SK-N-MC (cell line): ENCODE measurements at regions not wholly inside any gene's neighbourhood (a gene's known extent, or its start where the extent isn't known, plus 50 kb on each side); places are given as distances from the start of the nearest gene placed in this dataset.
"Not testable (repeated sequence)": the region's sequence is repeated elsewhere in the genome, so short reads cannot be mapped to it uniquely, and the experiment has no call there.

Experiments used
- DNase-seq: peaks from one replicate; pipeline ENCODE4 v3.0.0-alpha.2; 2011; ENCODE audit warnings: low read depth, low spot score
- H3K27ac ChIP-seq: fragments of 200-600 bp; sonication (generic); 2 replicates; pipeline ENCODE4 v1.5.1; 2016; ENCODE audit warnings: mixed run types
- H3K36me3 ChIP-seq: fragments of 200-600 bp; sonication (generic); 2 replicates; pipeline ENCODE4 v1.6.1; 2017; ENCODE audit warnings: antibody characterized with exemption, low read length, mixed read lengths; ENCODE audit not compliant: insufficient read depth
- H3K4me3 ChIP-seq: fragments of 200-600 bp; sonication (generic); 2 replicates; pipeline ENCODE4 v1.5.1; 2016
- H3K9ac ChIP-seq: fragments of 200-600 bp; sonication (generic); 2 replicates; pipeline ENCODE4 v1.8.0; 2017; ENCODE audit warnings: mixed run types, mixed read lengths; ENCODE audit not compliant: insufficient read length
- H3K9me3 ChIP-seq: fragments of 200-600 bp; sonication (generic); 2 replicates; pipeline ENCODE4 v1.6.1; 2017; ENCODE audit warnings: low read depth, mild to moderate bottlenecking, antibody characterized with exemption, low read length, moderate library complexity, mixed read lengths
- EZH2 ChIP-seq: fragments of 200-600 bp; sonication (generic); IDR thresholded peaks from one replicate; pipeline ENCODE4 v1.6.1; 2017; ENCODE audit warnings: antibody characterized with exemption
- FOXP2 ChIP-seq: optimal IDR thresholded peaks from 2 replicates; pipeline ENCODE3; 2011; ENCODE audit warnings: mild to moderate bottlenecking, moderate library complexity; ENCODE audit not compliant: insufficient read depth; ENCODE audit errors: extremely low read length, control extremely low read depth
- POLR2AphosphoS5 ChIP-seq: IDR thresholded peaks from 2 replicates; pipeline ENCODE4 v1.6.1; 2012; ENCODE audit warnings: mild to moderate bottlenecking, low read depth, low read length, borderline replicate concordance

DNA sequence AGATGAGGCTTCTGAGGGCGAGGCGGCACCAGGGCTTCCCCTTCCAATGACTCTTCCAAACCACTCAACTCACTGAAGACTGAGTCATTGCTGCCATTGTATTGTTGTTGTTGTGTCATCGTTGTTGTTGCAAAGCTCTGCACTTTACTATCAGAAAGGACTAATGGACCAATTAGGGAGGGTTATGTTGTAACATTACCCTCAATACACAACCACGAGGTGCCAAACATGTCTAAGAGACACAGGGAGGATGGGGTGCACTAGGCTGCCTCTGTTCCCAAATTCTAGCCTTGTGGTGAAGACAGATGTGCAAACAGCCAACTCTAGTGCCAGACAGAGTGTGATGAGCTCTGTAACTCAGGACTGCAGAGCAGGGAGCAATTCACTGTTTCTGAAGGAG is 1075.2 kb downstream of the UQCRFS1 start:
- H3K36me3 ChIP-seq: no peaks in the 10 kb centered on the region
- no peak for DNase-seq
- TF ChIP-seq EZH2 (no peak), POLR2AphosphoS5 (no peak), FOXP2 (no peak)
- H3K4me3 ChIP-seq: no peak overlapping the region
- H3K9me3 ChIP-seq: no peaks in the 10 kb centered on the region
- no peak overlapping the region for H3K27ac ChIP-seq
- no peak overlapping the region for H3K9ac ChIP-seq

DNA sequence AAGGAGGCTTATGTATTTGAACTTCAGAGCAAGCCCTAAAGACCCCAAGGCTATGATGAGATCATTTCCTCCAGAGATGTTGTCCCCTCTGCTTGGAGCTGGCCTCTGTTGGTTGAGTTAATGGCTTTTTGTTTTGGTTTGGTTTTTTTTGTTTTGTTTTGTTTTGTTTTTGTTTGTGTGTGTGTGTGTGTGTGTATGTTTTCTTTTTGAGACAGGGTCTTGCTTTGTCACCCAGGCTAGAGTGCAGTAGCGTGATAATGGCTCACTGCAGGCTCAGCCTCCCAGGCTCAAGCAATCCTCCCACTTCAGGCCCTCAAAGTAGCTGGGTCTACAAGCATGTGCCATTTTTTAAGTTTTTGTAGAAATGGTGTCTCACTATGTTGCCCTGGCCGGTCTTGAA is 1076.2 kb downstream of the UQCRFS1 start:
- no peak overlapping the region for H3K4me3 ChIP-seq
- TF ChIP-seq EZH2 (no peak), FOXP2 (no peak), POLR2AphosphoS5 (no peak)
- H3K9me3 ChIP-seq: no peaks in the 10 kb centered on the region
- no peak overlapping the region for H3K9ac ChIP-seq
- H3K36me3 ChIP-seq: no peaks in the 10 kb centered on the region
- no peak for DNase-seq
- no peak overlapping the region for H3K27ac ChIP-seq

DNA sequence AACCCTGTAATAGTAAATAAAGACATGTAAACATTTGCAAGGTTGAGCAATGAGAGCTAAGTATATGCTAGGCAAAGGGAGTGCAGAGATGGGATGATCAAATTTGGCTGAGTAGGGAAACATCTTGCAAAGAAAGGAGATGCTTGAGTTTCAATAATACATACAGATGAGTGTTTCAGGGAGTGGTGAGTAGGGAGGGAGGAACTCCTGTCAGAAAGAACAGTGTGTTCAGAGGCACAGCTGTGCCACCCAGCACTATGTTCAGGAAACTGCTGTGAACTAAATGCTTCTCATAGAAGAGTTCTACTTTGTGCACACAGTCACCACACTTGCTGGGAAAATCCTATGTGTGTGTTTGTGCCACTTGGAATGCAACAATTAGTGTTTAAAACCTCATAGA is 1077.1 kb downstream of the UQCRFS1 start:
- TF ChIP-seq POLR2AphosphoS5 (no peak), EZH2 (no peak), FOXP2 (no peak)
- Histone ChIP-seq H3K36me3 (no peaks in the 10 kb centered on the region), H3K27ac (no peak overlapping the region), H3K9ac (no peak overlapping the region), H3K4me3 (no peak overlapping the region), H3K9me3 (no peaks in the 10 kb centered on the region)
- no peak for DNase-seq

DNA sequence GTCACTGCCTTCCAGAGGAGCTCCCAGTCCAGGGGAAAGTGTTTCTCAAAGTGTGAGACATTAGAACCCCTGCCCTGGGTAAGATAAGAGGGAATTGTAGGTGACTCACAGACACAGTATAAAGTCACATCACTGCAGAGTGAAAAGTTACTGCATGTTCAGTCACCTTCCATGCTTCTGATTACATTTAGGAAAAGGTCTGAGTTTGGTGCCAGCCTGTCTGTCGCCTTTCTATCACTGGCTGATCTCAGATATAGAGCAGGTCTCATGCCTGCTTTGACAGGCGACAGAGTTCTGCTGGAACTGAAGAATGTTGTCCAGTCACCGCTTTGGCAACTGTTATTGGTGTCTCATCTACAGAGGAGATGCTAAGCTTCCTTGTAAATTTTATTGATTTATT is 1078.6 kb downstream of the UQCRFS1 start:
- TF ChIP-seq POLR2AphosphoS5 (no peak), FOXP2 (no peak), EZH2 (no peak)
- H3K36me3 ChIP-seq: no peaks in the 10 kb centered on the region
- no peak overlapping the region for H3K9ac ChIP-seq
- DNase-seq: no peak
- no peak overlapping the region for H3K4me3 ChIP-seq
- H3K27ac ChIP-seq: no peak overlapping the region
- H3K9me3 ChIP-seq: no peaks in the 10 kb centered on the region

DNA sequence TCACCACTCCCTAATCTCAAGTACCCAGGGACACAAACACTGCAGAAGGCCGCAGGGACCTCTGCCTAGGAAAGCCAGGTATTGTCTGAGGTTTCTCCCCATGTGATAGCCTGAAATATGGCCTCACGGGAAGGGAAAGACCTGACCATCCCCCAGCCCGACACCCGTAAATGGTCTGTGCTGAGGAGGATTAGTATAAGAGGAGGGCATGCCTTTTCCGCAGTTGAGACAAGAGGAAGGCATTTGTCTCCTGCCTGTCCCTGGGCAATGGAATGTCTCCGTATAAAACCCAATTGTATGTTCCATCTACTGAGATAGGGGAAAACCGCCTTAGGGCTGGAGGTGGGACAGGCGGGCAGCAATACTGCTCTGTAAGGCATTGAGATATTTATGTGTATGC is 1082.1 kb downstream of the UQCRFS1 start:
- DNase-seq, H3K9me3 ChIP-seq, H3K9ac ChIP-seq, H3K27ac ChIP-seq, H3K4me3 ChIP-seq, H3K36me3 ChIP-seq: not testable (repeated sequence)

GRCh38 chr19:28130066-28130511 is 1082.9 kb downstream of the UQCRFS1 start:
- Histone ChIP-seq H3K4me3 (no peak overlapping the region), H3K27ac (no peak overlapping the region)

GRCh38 chr19:28128341-28128740 is 1084.6 kb downstream of the UQCRFS1 start:
- TF ChIP-seq POLR2AphosphoS5 (no peak), FOXP2 (no peak), EZH2 (no peak)
- no peaks in the 10 kb centered on the region for H3K36me3 ChIP-seq
- H3K9me3 ChIP-seq: no peaks in the 10 kb centered on the region
- no peak for DNase-seq
- H3K4me3 ChIP-seq: no peak overlapping the region
- no peak overlapping the region for H3K9ac ChIP-seq
- no peak overlapping the region for H3K27ac ChIP-seq

More at GRCh38 chr19:28130066-28130511, 1082.9 kb downstream of the UQCRFS1 start:
- H3K36me3 ChIP-seq: no peaks in the 10 kb centered on the region
- TF ChIP-seq EZH2 (no peak), FOXP2 (no peak), POLR2AphosphoS5 (no peak)
- no peaks in the 10 kb centered on the region for H3K9me3 ChIP-seq
- H3K9ac ChIP-seq: no peak overlapping the region
- no peak for DNase-seq

DNA sequence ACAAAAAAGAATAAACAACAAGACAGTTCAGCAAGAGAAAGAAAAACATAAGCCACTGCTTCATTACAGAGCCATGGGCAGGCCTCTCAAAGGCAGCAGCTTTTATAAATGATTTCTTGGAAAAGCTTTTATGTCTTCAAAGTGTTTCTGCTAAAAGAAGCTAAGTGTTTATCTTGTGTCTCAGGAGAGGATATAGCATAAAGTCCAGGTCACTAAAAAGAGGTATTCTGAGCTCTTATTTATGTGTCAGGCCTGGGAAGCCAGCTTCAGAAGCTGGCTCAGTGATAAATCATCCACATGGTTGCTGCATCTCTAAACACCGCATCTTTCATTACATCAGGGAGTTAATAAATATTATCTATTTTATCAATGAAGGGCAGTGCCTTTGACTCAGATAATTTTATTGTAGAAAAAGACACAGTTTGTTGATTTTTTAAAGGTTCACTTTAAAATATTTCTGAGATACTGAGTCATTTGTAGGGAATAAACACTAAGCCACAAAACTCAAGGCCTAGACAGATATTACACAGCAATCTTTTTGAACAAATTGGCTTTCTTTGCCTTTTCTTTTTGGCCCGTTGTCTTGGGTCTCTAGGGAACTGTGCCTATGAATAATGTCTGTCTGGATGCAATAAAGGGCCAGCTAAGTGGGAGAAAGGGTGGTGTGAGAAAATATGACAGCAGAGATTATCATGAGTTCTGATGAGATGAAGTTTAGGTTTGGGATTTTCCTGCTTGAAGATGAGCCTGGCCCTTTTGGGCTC is 1086.6 kb downstream of the UQCRFS1 start:
- Histone ChIP-seq H3K9me3 (no peaks in the 10 kb centered on the region), H3K4me3 (no peak overlapping the region), H3K27ac (no peak overlapping the region), H3K36me3 (no peaks in the 10 kb centered on the region), H3K9ac (no peak overlapping the region)
- no peak for TF ChIP-seq EZH2
- no peak for TF ChIP-seq FOXP2
- no peak for TF ChIP-seq POLR2AphosphoS5
- DNase-seq: no peak

GRCh38 chr19:28122734-28123133 is 1090.2 kb downstream of the UQCRFS1 start:
- no peak for DNase-seq
- H3K27ac ChIP-seq: no peak overlapping the region
- TF ChIP-seq POLR2AphosphoS5 (no peak), FOXP2 (no peak), EZH2 (no peak)
- no peak overlapping the region for H3K9ac ChIP-seq
- H3K36me3 ChIP-seq: no peaks in the 10 kb centered on the region
- H3K4me3 ChIP-seq: no peak overlapping the region
- no peaks in the 10 kb centered on the region for H3K9me3 ChIP-seq
